Glutamatergic neuron (in vitro differentiated cells): ENCODE measurements at regions not wholly inside any gene's neighbourhood (a gene's known extent, or its start where the extent isn't known, plus 50 kb on each side); places are given as distances from the start of the nearest gene placed in this dataset.

Experiments used
- DNase-seq: peaks from one replicate; pipeline ENCODE4 v3.0.0; 2022
- H3K27ac Mint-ChIP-seq: one replicate; pipeline ENCODE4 v1.8.0; 2020; ENCODE audit warnings: mild to moderate bottlenecking, mixed read lengths, inconsistent platforms; ENCODE audit not compliant: unreplicated experiment
- H3K27me3 Mint-ChIP-seq: one replicate; pipeline ENCODE4 v1.8.0; 2020; ENCODE audit warnings: mild to moderate bottlenecking, moderate library complexity, mixed read lengths, inconsistent platforms; ENCODE audit not compliant: unreplicated experiment
- H3K36me3 Mint-ChIP-seq: one replicate; pipeline ENCODE4 v1.8.0; 2020; ENCODE audit warnings: mild to moderate bottlenecking, mixed read lengths, inconsistent platforms; ENCODE audit not compliant: unreplicated experiment
- H3K4me1 Mint-ChIP-seq: one replicate; pipeline ENCODE4 v1.8.0; 2020; ENCODE audit warnings: mild to moderate bottlenecking, low read depth, mixed read lengths, inconsistent platforms; ENCODE audit not compliant: unreplicated experiment
- H3K4me3 Mint-ChIP-seq: one replicate; pipeline ENCODE4 v1.8.0; 2020; ENCODE audit warnings: mild to moderate bottlenecking, mixed read lengths, inconsistent platforms; ENCODE audit not compliant: unreplicated experiment
- H3K9me3 Mint-ChIP-seq: one replicate; pipeline ENCODE4 v1.8.0; 2020; ENCODE audit warnings: mild to moderate bottlenecking, moderate library complexity, mixed read lengths, inconsistent platforms; ENCODE audit not compliant: unreplicated experiment
- CTCF ChIP-seq: fragments of 200-600 bp; sonication (generic); IDR thresholded peaks from one replicate; pipeline ENCODE4 v1.5.0; 2021; ENCODE audit not compliant: partially characterized antibody, unreplicated experiment

GRCh38 chr1:232423591-232423990 lies 206.3 kb downstream of the SIPA1L2 start:
- no peak overlapping the region for H3K4me3 Mint-ChIP-seq
- no peak for TF ChIP-seq CTCF
- no peak overlapping the region for H3K27ac Mint-ChIP-seq
- H3K9me3 Mint-ChIP-seq: peaks cover 3% of the 10 kb centered on the region
- H3K36me3 Mint-ChIP-seq: peaks cover 16% of the 10 kb centered on the region
- no peak for DNase-seq
- H3K4me1 Mint-ChIP-seq: peaks cover 2% of the 10 kb centered on the region
- H3K27me3 Mint-ChIP-seq: peaks cover 4% of the 10 kb centered on the region

- no peak for TF ChIP-seq CTCF
- Mint-ChIP-seq H3K27me3 (peaks cover 5% of the 10 kb centered on the region), H3K9me3 (peaks cover 4% of the 10 kb centered on the region), H3K4me1 (no peaks in the 10 kb centered on the region), H3K4me3 (no peak overlapping the region), H3K36me3 (peaks cover 16% of the 10 kb centered on the region), H3K27ac (no peak overlapping the region)
- no peak for DNase-seq
Observed at GRCh38 chr1:232422898-232423297, 207.0 kb downstream of the SIPA1L2 start.

- Mint-ChIP-seq H3K4me1 (peaks cover 3% of the 10 kb centered on the region), H3K4me3 (no peak overlapping the region), H3K9me3 (peaks cover 6% of the 10 kb centered on the region), H3K27me3 (peaks cover 5% of the 10 kb centered on the region), H3K36me3 (peaks cover 16% of the 10 kb centered on the region), H3K27ac (no peak overlapping the region)
- no peak for TF ChIP-seq CTCF
- DNase-seq: no peak
Observed at GRCh38 chr1:232422098-232422497, 207.8 kb downstream of the SIPA1L2 start.

GRCh38 chr1:232421143-232421796 lies 208.7 kb downstream of the SIPA1L2 start:
- Mint-ChIP-seq H3K4me1 (peaks cover 3% of the 10 kb centered on the region), H3K4me3 (no peak overlapping the region), H3K9me3 (peaks cover 6% of the 10 kb centered on the region), H3K27me3 (peaks cover 5% of the 10 kb centered on the region), H3K27ac (no peak overlapping the region), H3K36me3 (peaks cover 16% of the 10 kb centered on the region)
- DNase-seq: no peak
- no peak for TF ChIP-seq CTCF

- Mint-ChIP-seq H3K36me3 (peaks cover 27% of the 10 kb centered on the region), H3K4me1 (peaks cover 16% of the 10 kb centered on the region), H3K27ac (no peak overlapping the region), H3K27me3 (peaks cover 3% of the 10 kb centered on the region), H3K9me3 (peaks cover 6% of the 10 kb centered on the region), H3K4me3 (no peak overlapping the region)
- DNase-seq: no peak
- TF ChIP-seq CTCF: no peak
Observed at GRCh38 chr1:232417636-232418248, 212.2 kb downstream of the SIPA1L2 start.
